SU-DHL-6 (cell line): ENCODE measurements at regions not wholly inside any gene's neighbourhood (a gene's known extent, or its start where the extent isn't known, plus 50 kb on each side); places are given as distances from the start of the nearest gene placed in this dataset.

ENCODE experiments used
- H2AFZ ChIP-seq: fragments of 200-600 bp; sonication (generic); 2 replicates; pipeline ENCODE4 v1.6.1; 2014; ENCODE audit warnings: low read depth, mild to moderate bottlenecking, moderate library complexity, mixed read lengths, antibody characterized with exemption, low read length; ENCODE audit not compliant: severe bottlenecking
- H3F3A ChIP-seq: fragments of 200-600 bp; shearing (Covaris generic); 2 replicates; pipeline ENCODE4 v1.6.0; 2016; ENCODE audit warnings: antibody characterized with exemption, mild to moderate bottlenecking; ENCODE audit not compliant: insufficient read depth
- H3K27ac ChIP-seq: fragments of 200-600 bp; sonication (generic); 2 replicates; pipeline ENCODE4 v1.5.1; 2016; ENCODE audit warnings: low read depth, mild to moderate bottlenecking, low read length, moderate library complexity, mixed read lengths
- H3K27me3 ChIP-seq: fragments of 200-600 bp; sonication (generic), shearing (Covaris generic); 2 replicates; pipeline ENCODE4 v1.6.0; 2014; ENCODE audit warnings: mild to moderate bottlenecking, low read length
- H3K36me3 ChIP-seq: fragments of 200-600 bp; sonication (generic); 2 replicates; pipeline ENCODE4 v1.6.1; 2014; ENCODE audit warnings: mild to moderate bottlenecking, low read length, mixed read lengths
- H3K4me2 ChIP-seq: fragments of 300-600, 200-600 bp; shearing (Covaris generic), sonication (generic); 2 replicates; pipeline ENCODE4 v1.6.0; 2014; ENCODE audit warnings: low read length, low read depth, mild to moderate bottlenecking; ENCODE audit not compliant: poor library complexity, severe bottlenecking
- H3K4me3 ChIP-seq: fragments of 200-600 bp; sonication (generic); 2 replicates; pipeline ENCODE4 v1.5.1; 2014; ENCODE audit warnings: antibody characterized with exemption, low read length, mild to moderate bottlenecking, mixed read lengths; ENCODE audit not compliant: insufficient read depth, poor library complexity, severe bottlenecking
- H3K79me2 ChIP-seq: fragments of 200-600 bp; sonication (generic); 2 replicates; pipeline ENCODE4 v1.6.1; 2014; ENCODE audit warnings: mild to moderate bottlenecking, low read length, moderate library complexity; ENCODE audit not compliant: insufficient read depth
- H3K9ac ChIP-seq: fragments of 200-600 bp; sonication (generic); 2 replicates; pipeline ENCODE4 v1.7.0; 2014; ENCODE audit warnings: mild to moderate bottlenecking, low read length
- H3K9me2 ChIP-seq: fragments of 200-600 bp; sonication (generic); replicated peaks from 2 replicates; pipeline ENCODE4 v1.6.1; 2014; ENCODE audit warnings: low read length; ENCODE audit not compliant: insufficient read depth
- H3K9me3 ChIP-seq: fragments of 200-600 bp; sonication (generic); 2 replicates; pipeline ENCODE4 v1.6.1; 2014; ENCODE audit warnings: low read length, mixed read lengths; ENCODE audit not compliant: insufficient read depth
- H4K20me1 ChIP-seq: fragments of 200-600 bp; sonication (generic); 2 replicates; pipeline ENCODE4 v1.6.1; 2014; ENCODE audit warnings: low read depth, mild to moderate bottlenecking, antibody characterized with exemption, low read length, moderate library complexity, mixed read lengths
- EZH2phosphoT487 ChIP-seq: fragments of 200-600 bp; sonication (generic), shearing (Covaris generic); conservative IDR thresholded peaks from 2 replicates; pipeline ENCODE4 v1.6.1; 2018; ENCODE audit warnings: mild to moderate bottlenecking, antibody characterized with exemption, low read length, moderate library complexity, mixed read lengths
- TF ChIP-seq, protein P1 (sequence below): fragments of 200-600 bp; sonication (generic); IDR thresholded peaks from one replicate; pipeline ENCODE4 v1.5.1; 2017; ENCODE audit warnings: antibody characterized with exemption, mild to moderate bottlenecking, low read length, moderate library complexity; ENCODE audit not compliant: insufficient read depth, poor library complexity, severe bottlenecking

DNA sequence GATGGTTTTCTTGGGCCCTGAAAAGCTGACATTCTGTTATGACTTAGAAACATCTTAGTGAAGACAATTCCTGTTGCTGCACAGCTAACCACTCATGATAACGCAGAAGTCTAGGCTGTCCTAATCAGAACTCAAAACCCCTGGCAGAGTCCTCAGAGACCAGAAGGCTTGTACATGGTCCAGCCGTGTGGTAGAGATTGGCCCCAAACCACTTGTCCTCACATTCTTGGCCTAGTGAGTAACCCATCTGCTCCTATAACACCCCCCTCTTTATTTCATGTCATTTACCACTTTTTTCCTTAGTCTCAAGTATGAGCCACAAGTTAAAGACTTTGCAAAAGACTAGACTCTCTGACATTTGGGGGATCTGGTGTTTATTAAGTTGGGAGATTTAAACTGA lies 116.5 kb upstream of the ADAMTS18 start:
- no peak overlapping the region for H3K4me2 ChIP-seq
- H4K20me1 ChIP-seq = no peaks in the 10 kb centered on the region
- no peaks in the 10 kb centered on the region for H3F3A ChIP-seq
- no peaks in the 10 kb centered on the region for H3K9me2 ChIP-seq
- H3K4me3 ChIP-seq = no peak overlapping the region
- H3K9me3 ChIP-seq = no peaks in the 10 kb centered on the region
- no peaks in the 10 kb centered on the region for H3K36me3 ChIP-seq
- no peak for TF ChIP-seq EZH2phosphoT487
- TF ChIP-seq, protein P1, sequence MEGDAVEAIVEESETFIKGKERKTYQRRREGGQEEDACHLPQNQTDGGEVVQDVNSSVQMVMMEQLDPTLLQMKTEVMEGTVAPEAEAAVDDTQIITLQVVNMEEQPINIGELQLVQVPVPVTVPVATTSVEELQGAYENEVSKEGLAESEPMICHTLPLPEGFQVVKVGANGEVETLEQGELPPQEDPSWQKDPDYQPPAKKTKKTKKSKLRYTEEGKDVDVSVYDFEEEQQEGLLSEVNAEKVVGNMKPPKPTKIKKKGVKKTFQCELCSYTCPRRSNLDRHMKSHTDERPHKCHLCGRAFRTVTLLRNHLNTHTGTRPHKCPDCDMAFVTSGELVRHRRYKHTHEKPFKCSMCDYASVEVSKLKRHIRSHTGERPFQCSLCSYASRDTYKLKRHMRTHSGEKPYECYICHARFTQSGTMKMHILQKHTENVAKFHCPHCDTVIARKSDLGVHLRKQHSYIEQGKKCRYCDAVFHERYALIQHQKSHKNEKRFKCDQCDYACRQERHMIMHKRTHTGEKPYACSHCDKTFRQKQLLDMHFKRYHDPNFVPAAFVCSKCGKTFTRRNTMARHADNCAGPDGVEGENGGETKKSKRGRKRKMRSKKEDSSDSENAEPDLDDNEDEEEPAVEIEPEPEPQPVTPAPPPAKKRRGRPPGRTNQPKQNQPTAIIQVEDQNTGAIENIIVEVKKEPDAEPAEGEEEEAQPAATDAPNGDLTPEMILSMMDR = no peak
- H3K27ac ChIP-seq = no peak overlapping the region
- no peaks in the 10 kb centered on the region for H3K79me2 ChIP-seq
- H2AFZ ChIP-seq = no peak overlapping the region
- H3K9ac ChIP-seq = no peak overlapping the region
- H3K27me3 ChIP-seq = no peaks in the 10 kb centered on the region

DNA sequence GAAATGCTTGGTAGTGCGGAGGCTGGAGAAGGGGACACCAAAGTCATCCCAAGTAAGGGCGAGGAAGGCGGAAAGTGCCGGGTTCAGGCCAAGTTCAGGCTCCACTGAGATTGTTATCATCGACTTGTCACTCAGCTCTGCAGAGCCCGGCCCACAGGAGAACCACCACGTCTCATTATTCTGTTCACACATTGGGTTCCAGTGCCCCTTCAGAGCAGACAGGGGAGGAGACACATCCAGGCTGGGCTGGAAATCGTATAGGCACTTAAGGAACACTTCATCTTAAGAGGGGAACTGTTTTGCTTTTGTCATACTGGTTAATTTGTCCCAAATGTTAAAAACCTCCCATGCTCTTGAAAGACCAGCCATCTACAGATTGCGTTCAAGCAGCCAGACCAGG lies 118.3 kb upstream of the ADAMTS18 start:
- TF ChIP-seq EZH2phosphoT487 = no peak
- TF ChIP-seq, protein P1 = no peak
- Histone ChIP-seq H4K20me1 (no peaks in the 10 kb centered on the region), H3K9ac (no peak overlapping the region), H3K27ac (no peak overlapping the region), H3K9me3 (no peaks in the 10 kb centered on the region), H3K27me3 (no peaks in the 10 kb centered on the region), H3K36me3 (no peaks in the 10 kb centered on the region), H3K79me2 (no peaks in the 10 kb centered on the region), H3K4me2 (no peak overlapping the region), H3K9me2 (no peaks in the 10 kb centered on the region), H2AFZ (no peak overlapping the region), H3K4me3 (no peak overlapping the region), H3F3A (no peaks in the 10 kb centered on the region)

- no peaks in the 10 kb centered on the region for H3K9me3 ChIP-seq
- no peak overlapping the region for H3K4me3 ChIP-seq
- H3K9me2 ChIP-seq = no peaks in the 10 kb centered on the region
- H2AFZ ChIP-seq = no peak overlapping the region
- no peaks in the 10 kb centered on the region for H3K36me3 ChIP-seq
- H3K4me2 ChIP-seq = no peak overlapping the region
- H3K79me2 ChIP-seq = no peaks in the 10 kb centered on the region
- H3K9ac ChIP-seq = no peak overlapping the region
- H3K27me3 ChIP-seq = no peaks in the 10 kb centered on the region
- TF ChIP-seq, protein P1 = no peak
- no peak for TF ChIP-seq EZH2phosphoT487
- H3F3A ChIP-seq = no peaks in the 10 kb centered on the region
- no peak overlapping the region for H3K27ac ChIP-seq
- no peaks in the 10 kb centered on the region for H4K20me1 ChIP-seq
Measured at GRCh38 chr16:77555126-77555525, 120.3 kb upstream of the ADAMTS18 start.
